ENCODE measurements at regions not wholly inside any gene's neighbourhood (a gene's known extent, or its start where the extent isn't known, plus 50 kb on each side); places are given as distances from the start of the nearest gene placed in this dataset.

DNA sequence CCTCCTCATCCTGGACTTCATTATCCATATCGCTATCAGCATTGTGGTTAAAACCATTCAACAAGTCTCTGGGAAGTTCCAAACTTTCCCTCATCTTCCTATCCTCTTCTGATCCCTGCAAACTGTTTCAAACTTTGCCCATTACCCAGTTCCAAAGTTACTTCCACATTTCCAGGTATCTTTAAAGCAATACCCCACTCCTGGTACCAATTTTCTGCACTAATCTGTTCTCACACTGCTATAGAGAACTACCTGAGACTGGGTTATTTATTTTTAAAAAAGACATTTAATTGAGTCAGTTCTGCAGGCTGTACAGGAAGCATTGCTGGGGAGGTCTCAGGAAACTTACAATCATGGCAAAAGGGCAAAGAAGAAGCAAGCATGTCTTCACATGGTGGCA is 147.3 kb downstream of the ARL4A start:
- TF ChIP-seq, protein P1, sequence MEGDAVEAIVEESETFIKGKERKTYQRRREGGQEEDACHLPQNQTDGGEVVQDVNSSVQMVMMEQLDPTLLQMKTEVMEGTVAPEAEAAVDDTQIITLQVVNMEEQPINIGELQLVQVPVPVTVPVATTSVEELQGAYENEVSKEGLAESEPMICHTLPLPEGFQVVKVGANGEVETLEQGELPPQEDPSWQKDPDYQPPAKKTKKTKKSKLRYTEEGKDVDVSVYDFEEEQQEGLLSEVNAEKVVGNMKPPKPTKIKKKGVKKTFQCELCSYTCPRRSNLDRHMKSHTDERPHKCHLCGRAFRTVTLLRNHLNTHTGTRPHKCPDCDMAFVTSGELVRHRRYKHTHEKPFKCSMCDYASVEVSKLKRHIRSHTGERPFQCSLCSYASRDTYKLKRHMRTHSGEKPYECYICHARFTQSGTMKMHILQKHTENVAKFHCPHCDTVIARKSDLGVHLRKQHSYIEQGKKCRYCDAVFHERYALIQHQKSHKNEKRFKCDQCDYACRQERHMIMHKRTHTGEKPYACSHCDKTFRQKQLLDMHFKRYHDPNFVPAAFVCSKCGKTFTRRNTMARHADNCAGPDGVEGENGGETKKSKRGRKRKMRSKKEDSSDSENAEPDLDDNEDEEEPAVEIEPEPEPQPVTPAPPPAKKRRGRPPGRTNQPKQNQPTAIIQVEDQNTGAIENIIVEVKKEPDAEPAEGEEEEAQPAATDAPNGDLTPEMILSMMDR (IDR thresholded peaks at IDR 0.05; ENCODE audit: borderline replicate concordance, extremely low read depth, low read length, poor library complexity, severe bottlenecking) = no peak
- no peak for TF ChIP-seq EZH2 (IDR thresholded peaks at IDR 0.05; ENCODE audit: borderline replicate concordance, low read depth, low read length, severe bottlenecking)

All from DND-41 (cell line).